CD4-positive, alpha-beta T cell treated with Interferon alpha-2 for 1 hour (primary cell): ENCODE measurements at regions not wholly inside any gene's neighbourhood (a gene's known extent, or its start where the extent isn't known, plus 50 kb on each side); places are given as distances from the start of the nearest gene placed in this dataset.
"Not testable (repeated sequence)": the region's sequence is repeated elsewhere in the genome, so short reads cannot be mapped to it uniquely, and the experiment has no call there.

Experiments
- DNase-seq, 2 donors: peaks; one replicate each; pipeline ENCODE4 v3.0.0-alpha.2; 2020 to 2022

- DNase-seq, result no peak
Measured at GRCh38 chr3:35950021-35950420, 310.7 kb downstream of the ARPP21 start.

GRCh38 chr3:35954413-35954812 is 315.1 kb downstream of the ARPP21 start:
- no peak for DNase-seq

GRCh38 chr3:35965908-35966307 is 326.6 kb downstream of the ARPP21 start:
- DNase-seq, result peak in 1 of 2 donors; percentile 7

GRCh38 chr3:35966629-35967464 is 327.5 kb downstream of the ARPP21 start:
- no peak for DNase-seq

GRCh38 chr3:35968043-35968622 is 328.8 kb downstream of the ARPP21 start:
- DNase-seq, result no peak

GRCh38 chr3:35969406-35969805 is 330.1 kb downstream of the ARPP21 start:
- no peak for DNase-seq

GRCh38 chr3:35970793-35971192 is 331.5 kb downstream of the ARPP21 start:
- no peak for DNase-seq

- DNase-seq, result no peak
Measured at GRCh38 chr3:35971686-35972085, 332.4 kb downstream of the ARPP21 start.

GRCh38 chr3:35974872-35975271 is 335.5 kb downstream of the ARPP21 start:
- DNase-seq, result no peak

- no peak for DNase-seq
Measured at GRCh38 chr3:35986161-35986560, 346.8 kb downstream of the ARPP21 start.

GRCh38 chr3:35987386-35987785 is 348.1 kb downstream of the ARPP21 start:
- no peak for DNase-seq

- DNase-seq, result no peak
Measured at GRCh38 chr3:35992041-35992440, 352.7 kb downstream of the ARPP21 start.

- DNase-seq, result no peak
Measured at GRCh38 chr3:36011791-36012190, 368.5 kb upstream of the STAC start.

- DNase-seq, result no peak
Measured at GRCh38 chr3:36013425-36013824, 366.9 kb upstream of the STAC start.

- no peak for DNase-seq
Measured at GRCh38 chr3:36025232-36025631, 355.1 kb upstream of the STAC start.

GRCh38 chr3:36032180-36033047 is 347.9 kb upstream of the STAC start:
- no peak for DNase-seq

- DNase-seq, result no peak
Measured at GRCh38 chr3:36058404-36059030, 321.8 kb upstream of the STAC start.

- no peak for DNase-seq
Measured at GRCh38 chr3:36060950-36061349, 319.4 kb upstream of the STAC start.

- DNase-seq, result no peak
Measured at GRCh38 chr3:36063992-36064391, 316.3 kb upstream of the STAC start.

- DNase-seq, result no peak
Measured at GRCh38 chr3:36065321-36065720, 315.0 kb upstream of the STAC start.

- no peak for DNase-seq
Measured at GRCh38 chr3:36075491-36075890, 304.8 kb upstream of the STAC start.

- DNase-seq, result no peak
Measured at GRCh38 chr3:36077320-36077719, 303.0 kb upstream of the STAC start.

GRCh38 chr3:36082958-36083357 is 297.3 kb upstream of the STAC start:
- DNase-seq, result not testable (repeated sequence)
